GM12892 (cell line): ENCODE measurements at regions not wholly inside any gene's neighbourhood (a gene's known extent, or its start where the extent isn't known, plus 50 kb on each side); places are given as distances from the start of the nearest gene placed in this dataset.

ENCODE experiments used
- POLR2A ChIP-seq: IDR thresholded peaks from 2 replicates; pipeline ENCODE4 v1.6.1; 2011; ENCODE audit warnings: low read depth, low read length, control low read depth
- POLR2AphosphoS5 ChIP-seq: IDR thresholded peaks from 2 replicates; pipeline ENCODE4 v1.6.1; 2011; ENCODE audit warnings: low read depth, low read length, control low read depth

- TF ChIP-seq POLR2AphosphoS5 (no peak), POLR2A (no peak)
Measured at GRCh38 chr6:165008971-165009370, 300.4 kb downstream of the C6orf118 start.
